BE2C (cell line): ENCODE measurements at regions not wholly inside any gene's neighbourhood (a gene's known extent, or its start where the extent isn't known, plus 50 kb on each side); places are given as distances from the start of the nearest gene placed in this dataset.

Source experiments
- DNase-seq: peaks from one replicate; pipeline ENCODE4 v3.0.0-alpha.2; 2020
- H3K27me3 ChIP-seq: fragments of 250-450 bp; sonication (Bioruptor Pico); 2 replicates; pipeline ENCODE4 v1.5.1; 2020; ENCODE audit warnings: mild to moderate bottlenecking
- H3K36me3 ChIP-seq: fragments of 250-450 bp; sonication (Bioruptor Pico); 2 replicates; pipeline ENCODE4 v1.5.1; 2020; ENCODE audit warnings: mild to moderate bottlenecking
- H3K4me1 ChIP-seq: fragments of 250-450 bp; sonication (Bioruptor Pico); 2 replicates; pipeline ENCODE4 v1.5.1; 2020
- H3K4me3 ChIP-seq: 2 replicates; pipeline ENCODE4 v1.5.1; 2011; ENCODE audit warnings: low read depth, low read length
- H3K9me3 ChIP-seq: fragments of 250-450 bp; sonication (Bioruptor Pico); 2 replicates; pipeline ENCODE4 v1.5.1; 2020
- TF ChIP-seq, protein P1 (sequence below): IDR thresholded peaks from 2 replicates; pipeline ENCODE4 v1.5.1; 2012; ENCODE audit warnings: mild to moderate bottlenecking, low read depth, low read length

GRCh38 chr11:25515576-25515975 is 816.4 kb upstream of the ANO3 start:
- DNase-seq, result no peak
- Histone ChIP-seq H3K9me3 (no peaks in the 10 kb centered on the region), H3K4me3 (no peak overlapping the region), H3K27me3 (no peaks in the 10 kb centered on the region), H3K4me1 (no peaks in the 10 kb centered on the region), H3K36me3 (no peaks in the 10 kb centered on the region)
- TF ChIP-seq, protein P1, sequence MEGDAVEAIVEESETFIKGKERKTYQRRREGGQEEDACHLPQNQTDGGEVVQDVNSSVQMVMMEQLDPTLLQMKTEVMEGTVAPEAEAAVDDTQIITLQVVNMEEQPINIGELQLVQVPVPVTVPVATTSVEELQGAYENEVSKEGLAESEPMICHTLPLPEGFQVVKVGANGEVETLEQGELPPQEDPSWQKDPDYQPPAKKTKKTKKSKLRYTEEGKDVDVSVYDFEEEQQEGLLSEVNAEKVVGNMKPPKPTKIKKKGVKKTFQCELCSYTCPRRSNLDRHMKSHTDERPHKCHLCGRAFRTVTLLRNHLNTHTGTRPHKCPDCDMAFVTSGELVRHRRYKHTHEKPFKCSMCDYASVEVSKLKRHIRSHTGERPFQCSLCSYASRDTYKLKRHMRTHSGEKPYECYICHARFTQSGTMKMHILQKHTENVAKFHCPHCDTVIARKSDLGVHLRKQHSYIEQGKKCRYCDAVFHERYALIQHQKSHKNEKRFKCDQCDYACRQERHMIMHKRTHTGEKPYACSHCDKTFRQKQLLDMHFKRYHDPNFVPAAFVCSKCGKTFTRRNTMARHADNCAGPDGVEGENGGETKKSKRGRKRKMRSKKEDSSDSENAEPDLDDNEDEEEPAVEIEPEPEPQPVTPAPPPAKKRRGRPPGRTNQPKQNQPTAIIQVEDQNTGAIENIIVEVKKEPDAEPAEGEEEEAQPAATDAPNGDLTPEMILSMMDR, result no peak

DNA sequence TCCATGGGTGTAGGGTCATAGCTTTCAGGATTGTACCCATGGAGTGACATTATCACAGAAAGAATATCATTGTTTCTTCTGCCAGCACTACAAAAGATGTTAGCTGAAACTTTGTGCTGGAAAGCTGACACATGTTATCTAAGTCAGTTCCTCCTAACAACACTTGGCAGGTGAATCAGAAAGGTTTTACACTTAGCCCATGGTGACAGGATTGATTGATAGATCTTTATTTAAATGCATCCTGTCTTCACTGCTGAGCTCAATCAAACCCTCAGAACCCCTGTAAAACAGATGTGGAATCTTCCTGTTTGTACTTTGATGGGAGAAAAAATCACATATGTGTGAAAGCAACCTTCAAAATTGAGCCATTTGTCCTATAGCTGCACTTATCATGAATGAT is 811.5 kb upstream of the ANO3 start:
- Histone ChIP-seq H3K4me3 (no peak overlapping the region), H3K36me3 (no peaks in the 10 kb centered on the region), H3K27me3 (no peaks in the 10 kb centered on the region), H3K9me3 (no peaks in the 10 kb centered on the region), H3K4me1 (no peaks in the 10 kb centered on the region)
- no peak for DNase-seq
- TF ChIP-seq, protein P1, result no peak

DNA sequence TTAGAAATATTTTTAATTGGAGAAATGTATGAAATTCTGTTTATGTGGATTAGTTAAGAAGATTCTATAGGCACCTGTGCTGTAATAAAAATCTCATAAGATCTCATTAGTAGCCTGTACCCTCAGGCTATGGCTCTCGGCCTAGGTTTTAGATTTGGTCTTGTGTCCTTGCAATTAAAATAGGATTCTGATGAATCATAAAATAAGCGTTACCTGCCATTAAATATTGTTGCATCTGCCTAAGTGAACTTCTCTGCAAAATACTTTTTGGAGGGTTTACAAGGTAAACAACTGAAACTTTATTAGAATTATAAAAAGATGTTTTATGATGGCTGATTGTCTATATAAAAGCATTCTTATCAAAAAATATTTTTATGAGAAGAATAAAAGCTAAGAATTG is 804.1 kb upstream of the ANO3 start:
- DNase-seq, result no peak
- TF ChIP-seq, protein P1, result no peak
- H3K27me3 ChIP-seq, result no peaks in the 10 kb centered on the region

GRCh38 chr11:25529572-25529971 is 802.4 kb upstream of the ANO3 start:
- no peak for DNase-seq

More for the DNA sequence above, 804.1 kb upstream of the ANO3 start:
- no peaks in the 10 kb centered on the region for H3K9me3 ChIP-seq
- no peaks in the 10 kb centered on the region for H3K4me1 ChIP-seq
- no peaks in the 10 kb centered on the region for H3K36me3 ChIP-seq
- H3K4me3 ChIP-seq, result no peak overlapping the region

GRCh38 chr11:25535467-25536272 is 796.3 kb upstream of the ANO3 start:
- no peak for DNase-seq
- no peaks in the 10 kb centered on the region for H3K36me3 ChIP-seq
- no peaks in the 10 kb centered on the region for H3K27me3 ChIP-seq
- no peaks in the 10 kb centered on the region for H3K4me1 ChIP-seq
- no peak overlapping the region for H3K4me3 ChIP-seq
- TF ChIP-seq, protein P1, result no peak
- no peaks in the 10 kb centered on the region for H3K9me3 ChIP-seq

More at GRCh38 chr11:25529572-25529971, 802.4 kb upstream of the ANO3 start:
- no peaks in the 10 kb centered on the region for H3K4me1 ChIP-seq
- H3K9me3 ChIP-seq, result no peaks in the 10 kb centered on the region
- H3K4me3 ChIP-seq, result no peak overlapping the region
- no peaks in the 10 kb centered on the region for H3K36me3 ChIP-seq
- TF ChIP-seq, protein P1, result no peak
- no peaks in the 10 kb centered on the region for H3K27me3 ChIP-seq

DNA sequence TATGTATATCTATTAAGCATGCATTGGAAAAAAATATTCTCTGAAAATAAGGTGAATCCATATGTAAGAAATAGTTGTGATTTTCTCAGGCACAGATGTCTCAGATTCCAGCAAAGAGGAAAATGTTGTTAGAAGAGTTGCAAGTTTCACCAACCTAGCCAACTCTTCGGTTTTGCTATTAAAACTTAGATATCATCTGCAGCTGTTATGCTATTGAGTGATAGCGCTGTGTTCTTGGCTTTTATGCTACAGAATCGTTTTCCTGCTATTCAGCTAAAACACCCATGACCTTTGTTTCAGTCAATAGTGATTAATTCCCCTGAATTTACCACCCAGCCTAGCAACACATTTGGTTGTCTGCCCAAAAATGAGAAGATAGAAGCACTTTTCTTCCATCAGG is 795.6 kb upstream of the ANO3 start:
- Histone ChIP-seq H3K9me3 (no peaks in the 10 kb centered on the region), H3K4me3 (no peak overlapping the region), H3K27me3 (no peaks in the 10 kb centered on the region), H3K4me1 (no peaks in the 10 kb centered on the region), H3K36me3 (no peaks in the 10 kb centered on the region)
- TF ChIP-seq, protein P1, result no peak
- DNase-seq, result no peak
